ENCODE measurements at regions not wholly inside any gene's neighbourhood (a gene's known extent, or its start where the extent isn't known, plus 50 kb on each side); places are given as distances from the start of the nearest gene placed in this dataset.

DNA sequence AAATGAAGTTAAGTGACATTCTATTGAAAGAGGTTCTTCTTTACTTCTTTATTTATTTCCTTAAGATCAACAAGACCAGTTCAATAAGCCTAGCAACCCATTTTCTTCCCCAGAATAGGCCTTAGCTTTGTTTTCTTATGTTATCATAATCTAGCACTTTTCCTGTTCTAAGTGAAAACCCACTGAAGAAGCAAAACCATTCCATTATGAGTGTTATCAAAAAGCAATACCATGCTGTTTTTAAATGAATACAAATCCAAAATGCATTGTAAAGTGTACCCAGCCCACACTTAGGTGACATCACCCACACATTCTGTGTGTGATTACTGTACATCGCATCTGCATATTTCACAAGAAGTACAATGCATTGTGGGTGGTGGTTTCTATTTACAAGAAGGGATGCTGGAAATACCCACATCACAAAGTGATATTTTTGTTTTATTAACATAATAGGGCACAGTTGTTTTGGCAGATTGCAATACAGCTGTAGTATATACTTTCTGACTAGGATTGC, 679.5 kb downstream of the KCNJ3 start:
- no peak for DNase-seq

DNA sequence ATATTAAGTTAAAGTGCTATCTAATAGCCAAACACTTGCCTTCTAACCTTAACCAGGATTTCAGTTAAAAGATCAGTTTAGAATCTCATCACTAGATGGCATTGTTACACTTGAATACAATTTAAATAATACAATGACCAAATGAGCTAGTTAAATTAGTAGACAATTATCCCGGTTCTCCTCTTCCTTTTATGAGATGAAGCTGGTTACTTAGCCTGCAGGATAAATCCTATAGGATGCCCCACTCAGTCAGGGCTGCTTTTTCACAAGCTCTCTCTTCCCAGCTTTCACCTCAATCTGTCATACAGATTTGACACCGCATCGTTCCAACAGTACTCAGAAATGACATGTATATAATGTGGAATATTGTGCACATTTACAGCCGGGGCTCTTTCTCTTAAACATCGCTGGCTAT, 678.8 kb downstream of the KCNJ3 start:
- no peak for DNase-seq

DNA sequence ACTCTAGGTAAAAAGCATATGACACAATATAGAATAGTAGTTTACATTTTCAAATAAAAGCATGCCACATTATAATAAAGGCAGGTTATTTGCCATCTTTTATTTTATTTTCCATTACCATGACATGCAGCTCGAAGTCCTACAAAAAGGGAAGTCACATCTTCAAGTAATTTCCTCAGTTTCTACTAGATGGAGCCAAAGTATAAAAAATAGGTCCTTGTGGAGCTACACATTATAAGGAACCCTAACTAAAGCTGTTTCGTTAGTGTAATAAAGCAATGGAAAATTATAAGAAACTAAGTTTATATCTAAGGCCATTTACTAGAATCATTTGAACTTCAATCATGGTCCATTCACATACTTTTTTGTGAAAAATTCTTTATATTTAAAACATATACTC, 674.5 kb downstream of the KCNJ3 start:
- DNase-seq, result no peak

DNA sequence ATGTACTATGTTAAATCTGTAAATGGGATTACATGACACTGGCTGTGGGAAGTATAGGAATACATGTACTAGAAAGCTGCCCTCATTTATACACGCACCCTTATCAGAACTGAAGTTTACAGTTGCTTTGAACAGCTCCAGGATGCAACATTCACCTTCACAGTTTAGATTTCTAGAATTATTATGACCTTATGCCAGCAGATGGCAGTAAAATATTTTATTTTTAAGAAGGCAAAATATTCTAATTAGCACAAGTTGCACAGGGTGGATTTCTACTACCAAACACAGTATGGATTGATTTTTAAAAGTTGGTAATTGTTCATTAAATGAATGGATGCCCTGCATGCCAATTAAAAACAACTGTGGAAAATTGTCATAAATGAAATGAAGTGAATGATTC, 670.4 kb downstream of the KCNJ3 start:
- DNase-seq, result no peak

DNA sequence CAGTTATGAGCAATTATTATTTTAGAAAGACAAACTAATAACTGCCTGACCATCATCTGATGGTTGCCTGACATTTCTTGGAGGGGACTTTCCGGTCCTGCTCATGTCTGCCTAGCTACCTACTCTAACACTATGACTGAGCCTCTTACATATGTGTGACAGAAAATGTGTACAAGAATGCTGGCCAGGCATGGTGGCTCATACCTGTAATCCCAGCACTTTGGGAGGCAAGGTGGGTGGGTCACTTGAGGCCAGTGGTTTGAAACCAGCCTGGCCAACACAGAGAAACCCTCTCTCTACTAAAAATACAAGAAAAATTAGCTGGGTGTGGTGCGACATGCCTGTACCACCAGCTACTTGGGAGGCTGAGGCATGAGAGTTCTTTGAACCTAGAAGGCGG, 666.3 kb downstream of the KCNJ3 start:
- no peak for DNase-seq

DNA sequence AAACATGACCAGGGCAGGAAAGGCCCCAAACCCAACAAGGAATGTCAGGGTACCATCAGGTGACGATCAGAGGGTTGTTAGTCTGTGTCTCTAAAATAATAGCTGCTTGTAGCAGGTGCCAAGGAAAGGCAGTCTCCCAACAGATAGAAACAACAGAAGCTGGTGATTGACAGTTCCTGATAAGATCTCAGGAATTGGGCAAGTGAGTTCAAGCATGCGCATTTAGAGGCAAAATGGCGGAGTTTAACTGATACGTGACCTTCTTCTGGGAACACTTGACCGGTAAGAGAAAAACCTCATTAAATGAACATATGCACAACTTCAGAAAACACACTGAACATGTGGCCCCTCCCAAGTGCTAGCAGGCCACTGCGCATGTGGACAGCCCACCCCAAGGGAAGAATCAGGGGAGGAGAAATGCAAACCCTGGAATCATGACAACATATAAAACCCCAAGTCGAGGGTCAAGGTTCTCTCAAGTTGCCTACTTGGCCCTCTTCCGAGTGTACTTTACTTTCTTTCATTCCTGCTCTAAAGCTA, 664.9 kb downstream of the KCNJ3 start:
- DNase-seq, result no peak

DNA sequence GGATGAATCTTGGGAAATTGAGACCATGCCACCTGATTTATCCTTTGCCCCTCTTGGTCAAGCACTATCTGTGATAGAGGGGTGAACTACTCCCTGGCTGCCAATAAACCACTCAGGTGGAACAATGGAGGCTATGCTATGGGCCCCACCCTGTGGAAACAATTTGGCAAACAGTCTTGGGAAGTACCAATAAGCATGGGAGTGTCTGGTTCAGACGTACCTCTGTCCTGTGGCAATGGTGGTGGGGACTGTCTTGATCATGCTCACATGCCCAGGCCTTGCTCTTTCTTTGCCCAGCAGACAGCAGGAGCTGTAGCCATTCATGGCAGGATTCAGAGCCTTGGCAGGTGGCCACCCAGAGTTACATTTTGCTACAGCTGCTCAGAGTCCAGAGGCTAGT, 658.7 kb downstream of the KCNJ3 start:
- no peak for DNase-seq

DNA sequence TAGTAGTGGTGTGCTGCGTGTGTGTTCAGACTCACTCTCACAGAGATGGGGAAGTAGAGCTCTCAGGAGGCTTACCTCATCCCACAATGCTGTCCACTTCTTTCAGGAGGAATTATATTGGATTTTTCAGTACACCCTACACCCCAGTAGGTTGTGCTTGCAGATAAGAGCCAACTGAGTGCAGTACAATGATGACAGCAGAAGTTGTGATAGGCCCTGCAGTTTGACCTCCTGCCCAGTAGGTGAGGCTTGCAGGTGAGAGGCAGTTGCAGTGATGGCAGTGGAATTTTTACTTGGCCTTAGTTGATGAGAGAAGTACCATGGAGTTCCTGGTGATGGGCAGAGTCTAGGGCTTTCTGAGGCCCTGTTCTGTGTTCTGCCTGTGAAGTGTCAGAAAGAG, 657.8 kb downstream of the KCNJ3 start:
- no peak for DNase-seq

DNA sequence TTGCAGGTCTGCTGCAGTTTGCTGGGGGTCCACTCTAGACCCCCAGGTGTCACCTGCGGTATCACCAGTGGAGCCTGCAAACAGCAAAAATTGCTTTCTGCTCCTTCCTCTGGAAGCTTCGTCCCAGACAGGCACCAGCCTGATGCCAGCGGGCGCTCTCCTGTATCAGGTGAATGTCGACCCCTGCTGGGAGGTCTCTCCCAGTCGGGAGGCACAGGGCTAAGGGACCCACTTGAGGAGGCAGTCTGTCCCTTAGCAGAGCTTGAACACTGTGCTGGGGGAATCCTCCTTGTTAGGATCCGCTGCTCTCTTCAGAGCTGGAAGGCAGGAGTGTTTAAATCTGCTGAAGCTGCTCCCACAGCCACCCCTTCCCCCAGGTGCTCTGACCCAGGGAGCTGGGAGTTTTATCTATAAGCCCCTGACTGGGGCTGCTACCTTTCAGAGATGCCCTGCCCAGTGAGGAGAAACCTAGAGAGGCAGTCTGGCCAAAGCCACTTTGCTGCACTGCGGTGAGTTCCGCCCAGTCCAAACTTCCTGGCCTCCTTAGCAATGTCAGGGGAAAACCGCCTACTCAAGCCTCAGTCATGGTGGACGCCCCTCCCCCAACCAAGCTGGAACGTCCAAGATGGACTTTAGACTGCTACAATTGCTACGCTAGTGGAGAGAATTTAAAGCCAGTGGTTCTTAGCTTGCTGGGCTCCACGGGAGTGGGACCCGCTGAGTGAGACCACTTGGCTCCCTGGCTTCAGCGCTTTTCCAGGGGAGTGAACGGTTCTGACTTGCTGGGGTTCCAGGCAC, 652.5 kb downstream of the KCNJ3 start:
- no peak for DNase-seq

DNA sequence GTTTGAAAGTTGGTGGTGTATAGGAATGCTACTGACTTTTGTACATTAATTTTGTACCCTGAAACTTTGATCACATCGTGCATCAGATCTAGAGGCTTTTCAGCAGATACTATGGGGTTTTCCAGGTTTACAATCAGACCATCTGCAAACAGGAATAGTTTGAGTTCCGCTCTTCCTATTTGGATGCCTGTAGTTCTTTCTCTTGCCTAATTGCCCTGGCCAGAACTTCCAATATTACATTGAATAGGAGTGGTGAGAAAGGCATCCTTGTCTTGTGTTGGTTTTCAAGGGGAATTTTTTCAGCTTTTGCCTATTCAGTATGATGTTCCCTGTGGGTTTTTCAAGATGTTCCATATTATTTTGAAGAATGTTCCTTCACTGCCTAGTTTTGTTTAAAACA, 633.5 kb downstream of the KCNJ3 start:
- DNase-seq, result no peak

DNA sequence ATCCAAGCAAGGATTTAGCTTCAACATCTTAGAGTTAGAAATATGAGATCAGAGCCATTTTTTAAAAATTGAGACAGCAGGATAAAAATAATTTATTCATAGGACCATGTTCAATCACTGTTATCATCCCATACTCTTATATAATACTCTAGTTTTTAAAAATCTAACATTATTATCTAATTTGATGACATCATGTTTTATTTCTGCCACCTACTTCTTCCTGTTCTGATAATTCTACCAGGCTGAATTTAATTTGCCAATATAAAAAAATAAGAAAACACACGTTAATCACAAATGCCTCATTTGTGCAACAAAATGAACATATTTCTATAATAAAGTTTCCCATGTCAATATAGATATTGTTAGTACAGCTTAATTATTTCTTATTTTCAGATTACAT, 621.7 kb downstream of the KCNJ3 start:
- no peak for DNase-seq

DNA sequence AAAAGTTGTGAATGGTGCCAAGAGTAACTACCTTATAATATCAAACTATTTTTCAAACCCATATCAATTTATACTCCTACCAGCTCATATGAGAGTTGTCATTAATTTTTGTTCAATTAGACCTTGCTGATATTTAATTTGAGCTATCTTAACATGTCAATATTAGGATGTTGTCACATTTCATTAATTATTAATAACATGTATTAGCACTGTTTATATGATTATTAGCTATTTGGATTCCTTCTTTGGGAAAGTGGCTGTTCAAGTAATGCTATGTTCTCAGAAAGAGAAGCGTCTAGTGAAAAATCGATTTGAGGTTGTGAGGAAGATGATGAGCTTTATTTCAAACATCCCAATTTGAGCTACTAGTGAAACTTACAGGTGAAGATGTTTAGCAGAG, 620.2 kb downstream of the KCNJ3 start:
- DNase-seq, result no peak

DNA sequence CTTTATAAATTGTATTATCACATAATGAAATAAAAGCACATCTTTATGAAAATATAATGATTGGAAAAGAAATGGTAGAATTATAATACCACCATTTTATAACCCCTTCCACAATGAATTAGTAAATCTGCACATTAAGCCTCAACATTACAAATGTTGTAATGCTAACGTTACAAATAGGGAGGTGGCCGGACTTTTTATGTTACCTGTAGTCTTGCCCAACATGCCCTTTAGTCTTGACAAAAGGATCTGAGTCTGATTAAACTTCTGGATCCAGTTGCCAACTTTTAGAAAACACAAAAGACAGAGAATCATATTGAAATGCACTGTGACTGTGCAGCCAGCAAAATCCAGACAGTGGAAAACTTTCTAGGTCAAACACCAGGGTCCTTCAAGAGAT, 617.3 kb downstream of the KCNJ3 start:
- no peak for DNase-seq

DNA sequence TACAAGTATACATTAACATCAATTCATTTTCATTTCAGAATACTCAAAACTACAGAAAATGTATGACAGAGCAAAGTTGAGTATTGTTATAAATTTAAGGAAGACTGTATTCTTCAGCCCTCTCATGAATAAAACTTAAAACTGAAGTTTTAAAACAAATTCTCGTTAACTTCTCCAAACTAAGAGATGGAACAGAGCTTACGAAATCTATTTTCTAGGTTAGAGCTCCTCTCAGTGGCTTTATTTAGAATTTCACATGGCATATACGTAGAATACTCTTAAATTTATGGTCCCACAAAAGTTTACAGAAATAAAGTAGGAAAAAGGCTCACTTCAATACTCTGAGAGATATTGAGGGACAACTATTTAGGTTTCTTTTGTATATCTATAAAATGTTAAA, 612.1 kb downstream of the KCNJ3 start:
- DNase-seq, result no peak

DNA sequence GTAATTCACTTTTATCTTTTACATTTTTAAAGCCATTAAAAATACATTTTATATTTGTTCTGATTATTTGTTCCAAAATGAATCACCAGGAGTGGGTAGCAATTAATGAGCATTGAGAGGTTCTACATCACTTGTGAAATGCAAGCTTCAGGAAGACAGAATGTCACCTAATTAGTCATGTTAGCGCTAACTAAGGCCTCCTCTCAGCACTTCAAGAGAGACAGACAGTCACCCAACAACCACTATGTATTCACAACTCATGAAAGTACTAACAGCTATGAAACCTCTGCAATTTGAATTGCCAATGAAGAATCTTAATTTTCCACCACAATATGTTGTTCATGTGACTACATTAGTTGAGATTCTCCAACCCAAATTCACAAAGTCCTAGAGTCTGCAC, 611.0 kb downstream of the KCNJ3 start:
- no peak for DNase-seq

DNA sequence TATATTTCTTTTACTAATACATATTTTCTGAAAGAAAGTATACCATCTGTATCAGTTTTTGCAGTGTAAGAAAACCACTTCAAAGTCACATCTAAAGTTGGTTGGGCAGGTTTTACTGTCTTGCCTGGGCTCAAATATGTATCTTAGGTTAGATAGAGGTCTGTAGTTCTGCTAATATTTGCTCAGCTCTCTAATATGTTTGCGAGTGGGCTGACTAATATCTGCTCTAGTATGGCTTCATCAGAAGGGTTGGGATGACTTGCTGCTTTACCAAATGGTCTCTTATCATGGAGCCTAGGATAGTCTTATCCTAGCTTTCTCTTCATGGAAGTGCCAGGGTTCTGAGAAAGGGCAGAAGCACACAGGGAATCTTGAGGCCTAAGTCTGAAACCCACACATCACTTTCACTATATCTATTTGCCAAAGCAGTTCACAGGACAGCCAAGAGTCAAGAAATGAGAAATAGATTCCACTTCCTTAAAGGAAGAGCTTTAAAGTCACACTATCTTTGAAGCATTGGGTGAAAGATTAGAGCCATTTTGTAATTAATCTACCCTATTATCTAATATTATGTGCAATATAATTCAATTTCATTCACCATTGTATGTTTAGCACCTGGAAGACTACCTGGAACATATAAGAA, 610.0 kb downstream of the KCNJ3 start:
- no peak for DNase-seq

DNA sequence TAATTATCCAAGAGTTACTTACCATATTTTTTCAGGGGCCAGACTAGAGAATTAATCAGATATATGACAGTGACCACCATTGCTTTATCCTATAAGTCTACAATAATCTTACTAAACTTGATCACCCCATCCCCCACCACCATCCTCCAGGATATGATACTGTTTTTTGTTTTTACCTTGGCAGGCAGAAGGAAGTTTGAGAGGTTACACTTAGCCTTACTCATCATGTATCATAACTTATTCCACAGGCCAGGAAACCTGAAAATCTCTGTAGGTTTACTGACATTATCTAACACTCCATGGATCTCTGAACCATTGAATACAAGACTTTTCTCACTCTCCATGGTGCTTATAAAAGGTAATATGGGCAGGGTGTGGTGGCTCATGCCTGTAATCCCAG, 602.7 kb downstream of the KCNJ3 start:
- no peak for DNase-seq

DNA sequence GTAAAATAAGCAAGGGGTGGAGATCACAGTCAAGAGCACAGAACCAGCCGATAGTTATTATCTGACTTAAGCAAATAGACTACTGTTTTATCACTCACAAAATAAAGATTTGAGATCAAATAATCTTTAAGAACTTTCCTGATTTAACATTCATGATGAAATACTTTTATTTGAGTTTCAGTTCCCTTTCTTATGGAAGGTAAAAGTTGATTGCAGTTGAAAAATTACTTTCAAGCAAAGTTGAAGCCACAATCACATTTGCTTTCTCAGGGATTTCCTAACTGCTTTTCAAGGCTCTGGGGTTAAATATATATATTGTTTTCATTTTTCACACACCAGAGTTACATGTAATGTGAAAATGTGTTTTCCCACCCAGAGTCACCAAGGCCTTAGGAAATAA, 599.5 kb downstream of the KCNJ3 start:
- no peak for DNase-seq

DNA sequence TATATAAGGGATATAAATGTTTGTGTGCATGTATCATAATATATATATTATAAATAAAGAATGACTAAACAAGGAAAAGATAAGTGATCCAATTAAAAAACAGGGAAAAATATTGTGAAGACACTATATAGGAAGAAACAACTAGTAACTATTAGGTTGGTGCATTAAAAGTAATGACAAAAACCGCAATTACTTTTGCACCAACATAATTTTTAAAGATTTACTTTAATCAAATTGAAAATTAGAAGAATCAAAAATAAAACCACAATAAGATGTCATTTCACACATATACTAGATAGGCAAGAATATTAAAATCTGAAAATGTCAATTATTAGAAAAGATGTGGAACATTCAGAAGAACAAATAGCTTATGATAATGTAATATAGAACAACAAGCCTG, 595.9 kb downstream of the KCNJ3 start:
- DNase-seq, result no peak

DNA sequence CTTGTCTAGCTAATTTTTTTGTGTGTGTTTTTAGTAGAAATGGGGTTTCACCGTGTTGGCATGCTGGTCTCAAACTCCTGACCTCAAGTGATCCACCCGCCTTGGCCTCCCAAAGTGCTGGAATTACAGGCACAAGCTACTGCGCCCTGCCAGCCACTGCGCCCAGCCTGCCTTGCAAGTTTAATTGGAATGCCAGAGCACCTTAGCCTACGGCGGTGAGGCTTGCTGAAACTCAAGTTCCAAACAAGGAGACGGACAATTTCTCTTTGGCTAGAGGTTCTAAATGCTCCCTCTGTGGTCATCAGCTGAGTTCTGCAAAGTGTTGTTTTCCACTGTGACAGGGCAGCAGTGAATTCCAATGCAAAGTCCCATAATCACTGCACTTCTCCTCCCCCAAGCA, 583.4 kb downstream of the KCNJ3 start:
- DNase-seq, result no peak

DNA sequence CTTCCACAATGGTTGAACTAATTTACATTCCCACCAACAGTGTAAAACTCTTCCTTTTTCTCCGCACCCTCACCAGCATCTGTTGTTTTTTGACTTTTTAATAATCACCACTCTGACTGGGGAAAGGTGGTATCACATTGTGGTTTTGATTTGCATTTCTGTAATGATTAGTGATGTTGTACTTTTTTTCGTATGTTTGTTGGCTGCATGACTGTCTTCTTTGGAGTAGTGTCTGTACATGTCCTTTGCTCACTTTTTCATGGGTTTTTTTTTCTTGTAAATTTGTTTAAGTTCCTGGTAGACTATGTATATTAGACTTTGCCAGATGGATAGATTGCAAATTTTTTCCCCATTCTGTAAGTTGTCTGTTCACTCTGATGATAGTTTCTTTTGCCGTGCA, 574.8 kb downstream of the KCNJ3 start:
- DNase-seq, result no peak

DNA sequence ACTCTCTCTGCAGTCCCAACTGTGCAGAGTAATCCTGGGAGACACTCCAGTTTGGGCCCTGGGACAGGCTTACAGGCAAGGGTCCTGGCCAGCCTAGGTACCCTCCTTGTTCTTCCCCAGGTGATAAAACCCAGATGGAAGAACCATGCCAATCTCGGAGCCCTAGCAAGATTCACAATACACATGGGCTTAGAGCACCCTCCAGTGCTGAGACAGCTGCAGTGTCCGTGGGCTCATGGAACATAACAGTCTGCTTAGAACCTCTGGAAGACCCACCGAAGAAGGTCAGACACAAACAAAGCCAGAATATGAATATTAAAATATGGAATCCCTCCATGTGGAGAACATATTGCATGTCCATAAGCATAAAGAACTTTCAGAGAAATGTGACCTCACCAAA, 568.1 kb downstream of the KCNJ3 start:
- DNase-seq, result no peak

DNA sequence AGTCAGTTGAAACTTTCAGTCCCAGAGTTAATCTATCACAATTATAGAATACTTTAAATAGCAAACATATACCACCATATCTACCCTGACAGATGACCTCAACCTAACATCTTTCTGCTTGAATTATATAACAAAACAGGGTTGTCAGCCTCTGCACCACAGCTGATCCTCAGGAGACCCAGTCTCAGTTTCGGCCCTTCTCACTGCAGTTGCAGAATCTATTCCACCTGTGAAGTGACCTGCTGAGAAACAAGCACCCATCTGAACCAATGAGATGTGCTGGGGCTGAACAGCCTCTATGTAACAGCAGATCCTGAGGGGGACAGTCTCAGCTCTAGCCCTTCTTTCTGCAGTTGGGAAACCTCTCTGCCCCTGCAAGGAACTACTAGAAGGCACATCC, 567.6 kb downstream of the KCNJ3 start:
- no peak for DNase-seq

DNA sequence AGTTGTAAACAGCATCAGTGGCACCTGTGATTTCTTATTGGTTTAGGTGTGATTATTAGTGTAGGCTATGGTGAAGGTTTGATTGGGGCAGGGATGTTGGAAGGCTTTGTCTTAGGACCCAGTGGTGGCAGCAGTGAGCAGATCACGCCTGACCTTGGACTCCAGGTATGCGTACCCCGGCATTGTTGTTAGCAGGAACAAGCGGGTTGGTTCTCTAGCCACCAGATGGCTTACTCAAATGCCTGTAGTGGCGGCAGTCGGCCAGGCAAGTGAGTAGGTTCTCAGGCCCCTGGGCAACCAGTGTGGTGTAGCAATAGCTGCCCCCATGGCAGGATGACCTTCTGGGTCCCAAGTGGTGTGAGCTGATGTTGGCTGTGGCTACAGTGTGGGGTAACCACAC, 558.3 kb downstream of the KCNJ3 start:
- no peak for DNase-seq

DNA sequence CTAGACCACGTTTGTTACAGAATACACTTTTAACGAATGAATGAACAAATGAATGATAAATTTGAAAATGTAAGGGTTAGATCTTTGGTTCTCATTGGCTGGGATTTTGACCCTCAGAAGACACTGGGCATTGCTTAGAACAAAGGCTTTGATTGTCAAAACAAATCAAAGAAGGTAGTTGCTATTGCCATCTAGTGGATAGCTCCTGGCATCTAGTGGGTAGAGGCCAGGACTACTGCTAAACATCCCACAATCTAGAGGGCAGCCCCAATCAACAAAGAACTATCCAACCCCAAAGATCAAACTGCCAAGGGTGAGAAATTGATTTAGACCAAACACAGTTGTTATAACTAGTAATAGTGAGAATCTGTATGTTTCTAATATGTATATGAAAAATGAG, 552.3 kb downstream of the KCNJ3 start:
- DNase-seq, result no peak
